Testis (tissue), 2 donors: ENCODE measurements at regions not wholly inside any gene's neighbourhood (a gene's known extent, or its start where the extent isn't known, plus 50 kb on each side); places are given as distances from the start of the nearest gene placed in this dataset.

Experiments used
- CTCF ChIP-seq, 3 experiments: fragments of 450-650 bp in 2 of 3; fragments of 200-600 bp in 1 of 3; sonication (generic) in 1 of 3; IDR thresholded peaks; one replicate each; pipeline ENCODE4 v1.5.1; 2016 to 2019; ENCODE audit warnings: antibody characterized with exemption in 3 of 3, mild to moderate bottlenecking in 2 of 3, moderate library complexity in 1 of 3
- POLR2A ChIP-seq: fragments of 450-650 bp; IDR thresholded peaks from one replicate; pipeline ENCODE4 v1.6.1; 2017; ENCODE audit warnings: antibody characterized with exemption, mild to moderate bottlenecking, moderate library complexity

GRCh38 chr16:72226136-72226535 lies 54.2 kb upstream of the PMFBP1 start:
- TF ChIP-seq CTCF (IDR thresholded peaks at IDR 0.05) (no peak), POLR2A (no peak)
